H1 (cell line): ENCODE measurements at regions not wholly inside any gene's neighbourhood (a gene's known extent, or its start where the extent isn't known, plus 50 kb on each side); places are given as distances from the start of the nearest gene placed in this dataset.

Experiments
- BRCA1 ChIP-seq: IDR thresholded peaks from 2 replicates; pipeline ENCODE4 v1.6.1; 2012; ENCODE audit warnings: low read depth, low read length, improper control_type of control experiment
- EGR1 ChIP-seq: IDR thresholded peaks from 2 replicates; pipeline ENCODE4 v1.6.1; 2011; ENCODE audit warnings: low read depth, low read length, borderline replicate concordance
- EZH2 ChIP-seq: fragments of 200-600 bp; sonication (generic); IDR thresholded peaks from 2 replicates; pipeline ENCODE4 v1.7.1; 2012; ENCODE audit warnings: low read depth, mild to moderate bottlenecking, moderate library complexity, low read length, inconsistent platforms; ENCODE audit not compliant: severe bottlenecking
- GABPA ChIP-seq: IDR thresholded peaks from 2 replicates; pipeline ENCODE4 v1.6.1; 2011; ENCODE audit warnings: mild to moderate bottlenecking, low read length, moderate library complexity, borderline replicate concordance; ENCODE audit not compliant: insufficient read depth
- GTF2F1 ChIP-seq: IDR thresholded peaks from 2 replicates; pipeline ENCODE4 v1.6.1; 2012; ENCODE audit warnings: low read depth, low read length, improper control_type of control experiment, borderline replicate concordance
- HDAC2 ChIP-seq, 2 experiments: fragments of 300-600 bp in 1 of 2; sonication (generic) in 1 of 2; IDR thresholded peaks; 2 replicates each; pipeline ENCODE4 v1.6.1; 2011 to 2012; ENCODE audit warnings: low read depth in 2 of 2, low read length in 2 of 2, mild to moderate bottlenecking in 2 of 2, moderate library complexity in 2 of 2, borderline replicate concordance in 1 of 2, inconsistent platforms in 1 of 2
- JUND ChIP-seq: IDR thresholded peaks from 2 replicates; pipeline ENCODE4 v1.6.1; 2011; ENCODE audit warnings: mild to moderate bottlenecking, improper control_type of control experiment, low read length
- KDM1A ChIP-seq: fragments of 200-600, 300-600 bp; sonication (generic); IDR thresholded peaks from 2 replicates; pipeline ENCODE4 v1.7.1; 2016; ENCODE audit warnings: mild to moderate bottlenecking, low read length, borderline replicate concordance
- NANOG ChIP-seq: IDR thresholded peaks from 2 replicates; pipeline ENCODE4 v1.6.1; 2011; ENCODE audit warnings: low read length, low read depth, mild to moderate bottlenecking, inconsistent platforms; ENCODE audit not compliant: insufficient read depth, poor library complexity, severe bottlenecking
- SIX5 ChIP-seq: IDR thresholded peaks from 2 replicates; pipeline ENCODE4 v1.6.1; 2011; ENCODE audit warnings: mild to moderate bottlenecking, low read depth, low read length
- SRF ChIP-seq: IDR thresholded peaks from 2 replicates; pipeline ENCODE4 v1.6.1; 2011; ENCODE audit warnings: mild to moderate bottlenecking, low read depth, low read length, moderate library complexity
- TAF7 ChIP-seq: optimal IDR thresholded peaks from 2 replicates; pipeline ENCODE3; 2011; ENCODE audit warnings: low read depth, mild to moderate bottlenecking, inconsistent platforms, low read length, moderate library complexity, borderline replicate concordance
- USF2 ChIP-seq: IDR thresholded peaks from 2 replicates; pipeline ENCODE4 v1.6.1; 2011; ENCODE audit warnings: low read length, improper control_type of control experiment
- ZNF274 ChIP-seq: IDR thresholded peaks from 2 replicates; pipeline ENCODE4 v1.7.0; 2012; ENCODE audit warnings: low read length, borderline replicate concordance; ENCODE audit errors: extremely low read depth

GRCh38 chr17:69884846-69885245, 190.2 kb upstream of the KCNJ16 start (continued):
- no peak for TF ChIP-seq BRCA1
- no peak for TF ChIP-seq GABPA
- no peak for TF ChIP-seq TAF7
- no peak for TF ChIP-seq USF2
- no peak for TF ChIP-seq ZNF274
- TF ChIP-seq HDAC2 (IDR thresholded peaks at IDR 0.05; ENCODE audit: borderline replicate concordance in 1 of 2, low read depth in 2 of 2, low read length in 2 of 2), result no peak
- no peak for TF ChIP-seq EGR1
- no peak for TF ChIP-seq JUND
- TF ChIP-seq GTF2F1, result no peak
- TF ChIP-seq SRF, result no peak
- TF ChIP-seq EZH2, result no peak
- no peak for TF ChIP-seq SIX5
- no peak for TF ChIP-seq NANOG
- TF ChIP-seq KDM1A, result no peak
